H1 (cell line): ENCODE measurements at regions not wholly inside any gene's neighbourhood (a gene's known extent, or its start where the extent isn't known, plus 50 kb on each side); places are given as distances from the start of the nearest gene placed in this dataset.

Source experiments
- BCL11A ChIP-seq, 2 experiments: IDR thresholded peaks; one replicate each; pipeline ENCODE4 v1.6.1; 2011; ENCODE audit warnings: low read depth in 2 of 2, low read length in 2 of 2, mild to moderate bottlenecking in 2 of 2
- JUND ChIP-seq: IDR thresholded peaks from 2 replicates; pipeline ENCODE4 v1.6.1; 2011; ENCODE audit warnings: mild to moderate bottlenecking, improper control_type of control experiment, low read length
- POU5F1 ChIP-seq: IDR thresholded peaks from 2 replicates; pipeline ENCODE4 v1.6.1; 2011; ENCODE audit warnings: low read depth, mild to moderate bottlenecking, low read length, moderate library complexity
- RBBP5 ChIP-seq: IDR thresholded peaks from 2 replicates; pipeline ENCODE4 v1.7.1; 2012; ENCODE audit warnings: low read depth, mild to moderate bottlenecking, inconsistent platforms, low read length, moderate library complexity, borderline replicate concordance

GRCh38 chr14:101284711-101285110, 276.6 kb upstream of the DIO3 start (continued):
- TF ChIP-seq POU5F1 = no peak
- TF ChIP-seq JUND = no peak
- TF ChIP-seq RBBP5 = no peak
- TF ChIP-seq BCL11A (IDR thresholded peaks at IDR 0.05; ENCODE audit: low read depth in 2 of 2, low read length in 2 of 2) = no peak
